ENCODE measurements at regions not wholly inside any gene's neighbourhood (a gene's known extent, or its start where the extent isn't known, plus 50 kb on each side); places are given as distances from the start of the nearest gene placed in this dataset.

DNA sequence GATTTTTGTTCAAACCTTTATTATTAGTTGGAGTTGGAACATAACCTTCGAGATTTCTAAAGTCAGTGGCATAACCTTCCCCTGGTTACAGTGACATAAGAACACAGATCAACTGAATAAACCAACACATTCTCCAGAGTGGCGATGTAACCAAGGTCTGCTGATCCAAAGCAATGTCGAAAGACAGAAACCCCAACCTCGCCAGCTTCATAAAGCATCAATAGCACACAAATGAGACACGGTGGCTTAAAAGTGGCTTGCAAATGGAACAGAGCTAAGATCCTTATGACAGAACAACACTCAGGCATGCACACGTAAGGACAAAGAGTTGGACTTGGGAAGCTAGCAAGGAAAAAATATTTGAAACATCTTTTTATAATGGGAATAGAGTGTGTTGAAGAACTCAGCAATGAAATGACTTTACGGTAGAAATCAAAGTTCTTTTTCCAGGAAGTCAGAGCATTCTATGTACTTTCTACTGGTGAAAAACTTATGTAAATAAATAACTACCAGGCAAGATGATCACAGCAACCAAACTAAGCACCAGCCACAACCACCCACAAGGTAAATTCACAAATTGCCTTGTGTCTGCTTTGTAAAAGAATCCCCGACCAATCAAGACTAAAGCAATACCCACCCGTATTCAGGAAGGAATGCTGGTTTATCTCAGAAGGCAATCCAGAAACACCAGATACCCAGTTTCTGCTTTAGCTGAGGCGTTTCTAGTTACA, 61.0 kb upstream of the NHSL1 start:
- TF ChIP-seq, protein P1, sequence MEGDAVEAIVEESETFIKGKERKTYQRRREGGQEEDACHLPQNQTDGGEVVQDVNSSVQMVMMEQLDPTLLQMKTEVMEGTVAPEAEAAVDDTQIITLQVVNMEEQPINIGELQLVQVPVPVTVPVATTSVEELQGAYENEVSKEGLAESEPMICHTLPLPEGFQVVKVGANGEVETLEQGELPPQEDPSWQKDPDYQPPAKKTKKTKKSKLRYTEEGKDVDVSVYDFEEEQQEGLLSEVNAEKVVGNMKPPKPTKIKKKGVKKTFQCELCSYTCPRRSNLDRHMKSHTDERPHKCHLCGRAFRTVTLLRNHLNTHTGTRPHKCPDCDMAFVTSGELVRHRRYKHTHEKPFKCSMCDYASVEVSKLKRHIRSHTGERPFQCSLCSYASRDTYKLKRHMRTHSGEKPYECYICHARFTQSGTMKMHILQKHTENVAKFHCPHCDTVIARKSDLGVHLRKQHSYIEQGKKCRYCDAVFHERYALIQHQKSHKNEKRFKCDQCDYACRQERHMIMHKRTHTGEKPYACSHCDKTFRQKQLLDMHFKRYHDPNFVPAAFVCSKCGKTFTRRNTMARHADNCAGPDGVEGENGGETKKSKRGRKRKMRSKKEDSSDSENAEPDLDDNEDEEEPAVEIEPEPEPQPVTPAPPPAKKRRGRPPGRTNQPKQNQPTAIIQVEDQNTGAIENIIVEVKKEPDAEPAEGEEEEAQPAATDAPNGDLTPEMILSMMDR (IDR thresholded peaks at IDR 0.05): no peak
- no peaks in the 10 kb centered on the region for H3K9me3 ChIP-seq
- no peaks in the 10 kb centered on the region for H3K36me3 ChIP-seq
- H3K27ac ChIP-seq: no peak overlapping the region
- DNase-seq (ENCODE audit: low spot score in 2 of 2): no peak
- no peaks in the 10 kb centered on the region for H3K4me1 ChIP-seq
- H3K4me3 ChIP-seq: no peak overlapping the region
- intact Hi-C loops (cut with DNase I): no loop called here
- H3K27me3 ChIP-seq: no peaks in the 10 kb centered on the region

DNA sequence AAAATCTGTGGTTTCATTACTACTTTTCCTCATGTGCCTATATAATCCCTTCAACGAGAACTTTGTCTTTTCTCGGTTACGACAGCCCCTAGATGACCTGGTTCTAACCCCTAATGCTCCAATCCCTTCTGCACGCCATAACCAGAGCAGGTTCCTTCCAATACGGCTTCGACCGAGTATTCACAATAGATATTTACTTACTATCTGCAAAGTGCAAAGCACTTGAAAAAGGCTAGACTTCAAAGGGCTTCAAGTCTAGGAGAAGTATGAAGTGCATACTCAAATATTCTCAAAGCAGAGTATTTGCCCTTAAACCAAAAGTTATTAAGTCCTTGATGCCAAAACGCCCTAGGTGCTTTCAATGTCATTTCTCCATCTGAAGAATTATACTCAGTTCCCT, 63.4 kb upstream of the NHSL1 start:
- DNase-seq (ENCODE audit: low spot score in 2 of 2): no peak
- no peaks in the 10 kb centered on the region for H3K27me3 ChIP-seq
- H3K27ac ChIP-seq: no peak overlapping the region
- no peaks in the 10 kb centered on the region for H3K36me3 ChIP-seq
- intact Hi-C loops (cut with DNase I): no loop called here
- H3K9me3 ChIP-seq: no peaks in the 10 kb centered on the region
- TF ChIP-seq, protein P1 (IDR thresholded peaks at IDR 0.05): no peak
- H3K4me1 ChIP-seq: no peaks in the 10 kb centered on the region
- no peak overlapping the region for H3K4me3 ChIP-seq

DNA sequence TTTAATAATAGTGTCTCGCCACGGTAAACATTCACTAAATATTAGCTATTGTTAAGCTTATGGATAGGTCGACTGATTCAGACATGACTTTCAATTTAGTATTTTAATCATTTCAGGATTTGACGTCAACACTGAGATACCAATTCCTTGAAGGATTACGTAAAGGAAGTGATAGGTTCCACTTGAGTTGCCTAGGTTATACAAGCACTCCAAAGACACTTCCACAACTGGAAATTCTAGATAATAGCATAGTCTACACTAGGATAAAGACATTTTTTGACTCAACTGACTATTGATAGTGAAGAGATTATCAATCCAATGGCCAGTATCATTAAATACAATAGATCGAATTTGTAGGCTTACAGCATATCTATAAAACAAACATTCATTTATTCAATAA, 63.9 kb upstream of the NHSL1 start:
- intact Hi-C loops (cut with DNase I): no loop called here
- Histone ChIP-seq H3K4me3 (no peak overlapping the region), H3K27me3 (no peaks in the 10 kb centered on the region), H3K27ac (no peak overlapping the region), H3K36me3 (no peaks in the 10 kb centered on the region), H3K9me3 (no peaks in the 10 kb centered on the region), H3K4me1 (no peaks in the 10 kb centered on the region)
- DNase-seq (ENCODE audit: low spot score in 2 of 2): no peak
- TF ChIP-seq, protein P1 (IDR thresholded peaks at IDR 0.05): no peak

DNA sequence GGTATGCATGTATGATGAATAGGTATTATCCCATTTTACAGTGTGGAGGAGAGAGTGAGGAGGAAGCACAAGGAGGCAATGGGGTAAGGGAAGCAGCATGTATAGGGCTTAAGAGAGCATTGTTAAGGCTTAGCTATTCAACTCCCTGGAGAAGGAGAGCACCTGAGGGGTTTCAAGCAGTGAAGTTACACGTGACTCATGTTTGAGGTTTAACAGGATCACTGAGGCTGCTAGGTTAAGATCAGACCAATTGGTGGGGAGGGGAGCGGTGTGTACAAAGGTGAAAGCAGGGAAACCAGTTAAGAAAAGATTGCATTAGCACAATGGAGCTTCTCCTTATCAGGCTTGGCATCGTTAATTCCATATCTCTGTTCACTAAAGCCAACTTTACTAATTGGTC, 64.4 kb upstream of the NHSL1 start:
- H3K4me3 ChIP-seq: no peak overlapping the region
- intact Hi-C loops (cut with DNase I): no loop called here
- no peaks in the 10 kb centered on the region for H3K27me3 ChIP-seq
- no peaks in the 10 kb centered on the region for H3K9me3 ChIP-seq
- H3K4me1 ChIP-seq: no peaks in the 10 kb centered on the region
- no peak overlapping the region for H3K27ac ChIP-seq
- no peak for DNase-seq (ENCODE audit: low spot score in 2 of 2)
- TF ChIP-seq, protein P1 (IDR thresholded peaks at IDR 0.05): no peak
- H3K36me3 ChIP-seq: no peaks in the 10 kb centered on the region

DNA sequence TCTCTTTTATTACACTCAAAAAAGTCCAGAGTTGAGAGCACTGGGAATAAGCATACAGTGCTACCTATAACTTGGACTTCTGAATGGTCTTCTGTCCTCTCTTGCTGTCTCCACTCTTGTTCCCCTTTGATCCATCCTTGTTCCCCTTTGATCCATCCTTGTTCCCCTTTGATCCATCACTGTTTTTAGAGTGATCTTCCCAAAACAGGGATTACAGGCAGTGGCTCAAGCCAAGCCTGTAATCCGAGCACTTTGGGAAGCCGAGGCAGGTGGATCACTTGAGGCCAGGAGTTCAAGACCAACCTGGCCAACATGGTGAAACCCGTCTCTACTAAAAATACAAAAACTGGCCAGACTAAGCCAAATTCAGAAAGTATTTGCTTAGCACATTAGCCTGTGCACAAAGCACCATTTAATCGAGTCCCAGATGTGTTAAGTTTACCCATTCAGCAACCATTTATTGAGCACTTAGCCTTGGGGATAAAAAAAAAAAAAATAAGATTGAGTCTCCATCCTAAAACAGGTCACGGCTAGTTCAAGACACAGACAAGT, 65.0 kb upstream of the NHSL1 start:
- intact Hi-C loops (cut with DNase I): no loop called here
- TF ChIP-seq, protein P1 (IDR thresholded peaks at IDR 0.05): no peak
- H3K4me1 ChIP-seq: no peaks in the 10 kb centered on the region
- no peaks in the 10 kb centered on the region for H3K27me3 ChIP-seq
- no peaks in the 10 kb centered on the region for H3K36me3 ChIP-seq
- H3K27ac ChIP-seq: no peak overlapping the region
- no peak for DNase-seq (ENCODE audit: low spot score in 2 of 2)
- H3K9me3 ChIP-seq: no peaks in the 10 kb centered on the region
- H3K4me3 ChIP-seq: no peak overlapping the region

Data from ascending aorta (tissue), 2 donors.